Omental fat pad (tissue), 3 donors: ENCODE measurements at regions not wholly inside any gene's neighbourhood (a gene's known extent, or its start where the extent isn't known, plus 50 kb on each side); places are given as distances from the start of the nearest gene placed in this dataset.

Experiments
- ATAC-seq: fragments of 150-250 bp; one replicate; pipeline ENCODE4 v1.9.1; 2016; ENCODE audit warnings: mild to moderate bottlenecking, moderate library complexity; ENCODE audit not compliant: low FRiP score
- DNase-seq: peaks from one replicate; pipeline ENCODE4 v3.0.0-alpha.2; 2019; ENCODE audit warnings: low spot score
- TF ChIP-seq, protein P1 (sequence below), 3 donors: fragments of 450-650 bp; IDR thresholded peaks; one replicate each; pipeline ENCODE4 v1.5.1; 2016 to 2017; ENCODE audit warnings: antibody characterized with exemption in 3 of 3, mild to moderate bottlenecking in 3 of 3, moderate library complexity in 2 of 3

DNA sequence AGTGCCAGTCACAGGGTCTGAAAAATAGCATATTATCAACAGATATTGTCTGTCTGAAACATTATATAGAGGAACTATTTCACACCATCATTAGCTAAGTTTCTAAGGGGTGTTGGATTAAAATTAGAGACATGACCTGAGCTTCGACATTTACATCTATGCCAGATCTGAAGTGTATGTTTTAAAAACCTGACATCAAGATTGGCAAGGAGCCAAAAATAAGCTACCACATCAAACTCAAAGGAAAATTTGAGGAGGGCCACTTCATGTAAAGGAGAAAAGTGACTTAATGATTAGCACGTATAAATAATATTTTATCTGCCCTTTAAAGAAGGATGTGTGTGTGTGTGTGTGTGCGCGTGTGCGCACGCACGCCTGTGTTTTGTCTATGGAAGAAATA is 752.0 kb upstream of the GRM7 start:
- TF ChIP-seq, protein P1, sequence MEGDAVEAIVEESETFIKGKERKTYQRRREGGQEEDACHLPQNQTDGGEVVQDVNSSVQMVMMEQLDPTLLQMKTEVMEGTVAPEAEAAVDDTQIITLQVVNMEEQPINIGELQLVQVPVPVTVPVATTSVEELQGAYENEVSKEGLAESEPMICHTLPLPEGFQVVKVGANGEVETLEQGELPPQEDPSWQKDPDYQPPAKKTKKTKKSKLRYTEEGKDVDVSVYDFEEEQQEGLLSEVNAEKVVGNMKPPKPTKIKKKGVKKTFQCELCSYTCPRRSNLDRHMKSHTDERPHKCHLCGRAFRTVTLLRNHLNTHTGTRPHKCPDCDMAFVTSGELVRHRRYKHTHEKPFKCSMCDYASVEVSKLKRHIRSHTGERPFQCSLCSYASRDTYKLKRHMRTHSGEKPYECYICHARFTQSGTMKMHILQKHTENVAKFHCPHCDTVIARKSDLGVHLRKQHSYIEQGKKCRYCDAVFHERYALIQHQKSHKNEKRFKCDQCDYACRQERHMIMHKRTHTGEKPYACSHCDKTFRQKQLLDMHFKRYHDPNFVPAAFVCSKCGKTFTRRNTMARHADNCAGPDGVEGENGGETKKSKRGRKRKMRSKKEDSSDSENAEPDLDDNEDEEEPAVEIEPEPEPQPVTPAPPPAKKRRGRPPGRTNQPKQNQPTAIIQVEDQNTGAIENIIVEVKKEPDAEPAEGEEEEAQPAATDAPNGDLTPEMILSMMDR (IDR thresholded peaks at IDR 0.05): no peak
- no peak for ATAC-seq

DNA sequence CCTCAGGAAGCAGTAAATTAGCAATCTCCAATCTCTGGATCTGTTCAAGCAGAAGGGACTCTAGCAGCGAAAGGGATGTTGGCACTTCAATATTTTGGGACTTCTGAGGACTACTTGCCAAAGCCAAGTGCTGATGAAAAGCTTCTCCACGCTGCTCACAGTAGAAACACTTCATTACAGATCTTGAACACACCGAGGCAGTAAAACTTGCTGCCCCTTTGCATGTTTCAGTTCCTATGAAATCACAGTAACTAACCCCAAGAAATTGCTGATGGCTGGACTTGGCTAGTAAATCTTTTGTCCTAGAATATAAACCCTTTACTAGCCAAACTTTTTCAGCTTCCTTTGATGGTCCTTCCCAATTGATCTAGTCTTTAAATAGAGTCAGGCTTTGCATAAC is 750.5 kb upstream of the GRM7 start:
- DNase-seq (no peak), ATAC-seq (no peak)
- TF ChIP-seq, protein P1 (IDR thresholded peaks at IDR 0.05): no peak

More for the DNA sequence above, 752.0 kb upstream of the GRM7 start:
- DNase-seq: no peak

DNA sequence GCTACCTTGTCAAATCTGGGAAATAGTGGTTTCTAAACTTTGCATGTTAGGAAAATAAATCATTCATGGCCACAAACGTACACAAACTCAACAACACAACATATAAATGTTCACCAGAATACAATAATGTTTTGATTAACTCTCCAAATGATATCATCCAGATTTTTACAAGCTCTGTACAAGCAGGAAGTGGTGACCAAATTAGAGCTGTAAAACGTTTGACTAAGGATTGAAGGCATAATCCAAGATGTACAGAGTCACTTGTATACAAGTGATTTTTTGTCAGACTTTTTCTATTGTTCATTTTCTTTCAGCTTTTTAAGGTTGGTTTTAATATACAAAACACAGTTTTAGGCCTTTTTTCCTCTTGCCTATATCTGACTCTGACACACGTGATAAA is 748.4 kb upstream of the GRM7 start:
- TF ChIP-seq, protein P1 (IDR thresholded peaks at IDR 0.05): no peak
- DNase-seq (no peak), ATAC-seq (no peak)

DNA sequence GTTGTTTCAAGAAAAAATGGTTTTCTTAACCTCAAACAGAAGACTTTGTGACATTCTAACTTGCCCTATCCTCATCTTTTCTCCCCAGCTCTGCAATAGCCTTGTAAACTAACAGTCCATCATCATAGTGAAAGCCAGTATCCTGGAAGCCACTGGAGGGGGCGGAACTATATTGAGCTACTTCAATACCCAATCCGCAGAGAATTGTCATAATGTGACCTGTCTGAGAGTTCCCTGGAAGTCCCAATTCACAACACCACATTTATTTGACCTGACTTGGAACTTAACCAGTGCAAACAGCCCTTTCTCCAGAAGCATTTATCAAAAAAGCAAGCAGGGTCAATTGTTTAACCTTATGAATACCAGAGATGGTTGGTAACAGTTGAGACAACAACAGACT is 747.6 kb upstream of the GRM7 start:
- TF ChIP-seq, protein P1 (IDR thresholded peaks at IDR 0.05): no peak
- no peak for DNase-seq
- ATAC-seq: no peak

DNA sequence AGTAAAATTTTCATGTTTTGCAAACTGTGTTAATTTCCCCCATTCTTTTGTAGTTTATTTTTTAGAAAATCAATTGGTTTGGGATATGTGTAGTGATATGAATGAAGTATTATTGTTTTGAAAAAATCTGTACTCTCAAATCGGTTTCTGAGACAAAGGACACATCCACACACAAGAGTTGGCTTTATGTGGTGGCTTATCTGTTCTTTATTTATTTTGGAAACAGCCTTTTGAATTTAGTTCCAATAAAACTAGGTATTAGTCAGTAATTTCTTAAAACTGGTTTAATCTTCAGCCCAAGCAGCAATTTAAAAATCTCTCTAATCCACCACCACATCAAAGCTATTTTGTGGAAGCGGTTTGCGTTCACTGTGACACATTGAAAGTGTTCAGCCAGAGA is 741.5 kb upstream of the GRM7 start:
- DNase-seq (no peak), ATAC-seq (no peak)
- TF ChIP-seq, protein P1 (IDR thresholded peaks at IDR 0.05): no peak

DNA sequence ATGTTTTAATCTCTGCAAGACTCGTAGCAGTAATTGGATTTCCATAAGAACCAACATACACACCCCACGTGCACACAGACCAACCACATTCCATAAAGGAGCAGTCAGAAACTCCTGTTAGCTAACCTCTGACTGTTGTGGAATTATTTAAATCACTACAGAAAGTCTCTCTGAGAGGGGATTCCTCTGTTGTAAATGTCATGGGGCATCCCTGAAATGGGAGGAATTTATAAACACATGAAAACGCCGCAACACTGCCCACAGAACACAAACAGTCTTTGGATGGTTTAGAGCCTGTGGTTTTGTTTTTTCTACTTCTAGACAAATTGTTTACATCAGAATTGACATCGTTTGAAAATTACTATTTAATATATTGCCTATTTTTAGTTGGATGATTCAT is 740.1 kb upstream of the GRM7 start:
- ATAC-seq (no peak), DNase-seq (no peak)
- TF ChIP-seq, protein P1 (IDR thresholded peaks at IDR 0.05): no peak

DNA sequence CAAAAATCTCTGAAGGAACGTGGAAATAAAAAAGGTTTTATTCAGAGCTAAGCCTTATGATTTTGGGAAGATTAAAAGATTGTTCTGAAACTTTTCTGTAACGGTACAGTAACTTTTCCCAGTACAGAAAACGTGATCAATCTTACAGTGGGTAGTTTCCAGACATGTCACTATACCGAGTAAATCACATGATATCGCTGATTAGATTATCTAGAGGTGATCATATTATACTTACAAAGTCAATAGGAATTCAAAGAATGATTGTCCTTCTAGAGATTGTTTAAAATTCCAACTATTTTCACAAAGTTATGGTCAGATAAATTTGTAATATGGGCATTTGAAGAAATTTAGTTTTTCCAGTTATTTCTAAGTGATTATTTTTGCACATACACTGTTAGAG is 736.0 kb upstream of the GRM7 start:
- ATAC-seq (no peak), DNase-seq (no peak)
- TF ChIP-seq, protein P1 (IDR thresholded peaks at IDR 0.05): no peak
